Natural killer cell (primary cell): ENCODE measurements at regions not wholly inside any gene's neighbourhood (a gene's known extent, or its start where the extent isn't known, plus 50 kb on each side); places are given as distances from the start of the nearest gene placed in this dataset.
"Not testable (repeated sequence)": the region's sequence is repeated elsewhere in the genome, so short reads cannot be mapped to it uniquely, and the experiment has no call there.

Experiments
- ATAC-seq, 3 donors: fragments of 150-1000 bp in 2 of 3; fragments of 200-7000 bp in 1 of 3; cut with Tn5 transposase; 1 replicate in 1 of 3; 2 replicates in 2 of 3; pipeline ENCODE4 v1.10.0; 2021; ENCODE audit warnings: mild to moderate bottlenecking in 2 of 3, moderate library complexity in 2 of 3
- DNase-seq, 2 donors: peaks; one replicate each; pipeline versions ENCODE4 v3.0.0 to v3.0.0-alpha.2; 2013 to 2021; ENCODE audit warnings: mixed read lengths in 1 of 2
- H3K27ac ChIP-seq: one replicate; pipeline ENCODE4 v1.5.1; 2013; ENCODE audit warnings: mild to moderate bottlenecking, low read length
- H3K27me3 ChIP-seq: one replicate; pipeline ENCODE4 v1.6.1; 2013; ENCODE audit warnings: low read length; ENCODE audit not compliant: control insufficient read depth, insufficient read depth
- H3K36me3 ChIP-seq: one replicate; pipeline ENCODE4 v1.6.1; 2013; ENCODE audit warnings: low read length; ENCODE audit not compliant: control insufficient read depth, insufficient read depth
- H3K4me1 ChIP-seq: one replicate; pipeline ENCODE4 v1.6.1; 2013; ENCODE audit warnings: low read length; ENCODE audit not compliant: control insufficient read depth, insufficient read depth
- H3K4me3 ChIP-seq: one replicate; pipeline ENCODE4 v1.5.1; 2013; ENCODE audit warnings: low read length
- H3K9me3 ChIP-seq: one replicate; pipeline ENCODE4 v1.6.1; 2013; ENCODE audit warnings: low read length; ENCODE audit not compliant: control insufficient read depth, insufficient read depth
- H3K27ac Mint-ChIP-seq, 2 donors: one replicate each; pipeline ENCODE4 v1.8.0; 2022; ENCODE audit warnings: mild to moderate bottlenecking in 2 of 2, mixed read lengths in 2 of 2, moderate library complexity in 1 of 2
- H3K27me3 Mint-ChIP-seq, 2 donors: one replicate each; pipeline ENCODE4 v1.8.0; 2022; ENCODE audit warnings: low read depth in 2 of 2, mixed read lengths in 2 of 2
- H3K36me3 Mint-ChIP-seq: one replicate; pipeline ENCODE4 v1.8.0; 2022; ENCODE audit warnings: mixed read lengths
- H3K4me1 Mint-ChIP-seq, 2 donors: one replicate each; pipeline ENCODE4 v1.8.0; 2022; ENCODE audit warnings: mixed read lengths in 2 of 2
- H3K4me3 Mint-ChIP-seq: one replicate; pipeline ENCODE4 v1.8.0; 2022; ENCODE audit warnings: mild to moderate bottlenecking, moderate library complexity, mixed read lengths
- H3K9me3 Mint-ChIP-seq, 2 donors: one replicate each; pipeline ENCODE4 v1.8.0; 2022; ENCODE audit warnings: mixed read lengths in 2 of 2
- CTCF ChIP-seq: fragments of 200-600 bp; IDR thresholded peaks from one replicate; pipeline ENCODE4 v1.8.0; 2022; ENCODE audit warnings: antibody characterized with exemption
- WGBS: methylation state at CpG from one replicate; pipeline ENCODE4 v1.1.7; 2013; ENCODE audit warnings: missing lambda C conversion rate; ENCODE audit not compliant: insufficient coverage; 5-methylcytosine and 5-hydroxymethylcytosine counted together
- intact Hi-C: fragments of 100-400 bp; cut with micrococcal nuclease; formaldehyde crosslinking; loops from one replicate; pipeline ENCODE4 v1.14.2; 2022

GRCh38 chr22:33130473-33130872 is 72.3 kb upstream of the SYN3 start:
- Mint-ChIP-seq H3K36me3 (no peaks in the 10 kb centered on the region), H3K4me3 (no peak overlapping the region), H3K27ac (no peak overlapping the region), H3K9me3 (no peaks in the 10 kb centered on the region), H3K4me1 (no peaks in the 10 kb centered on the region), H3K27me3 (peaks cover 0 to 7% of the 10 kb centered on the region in 2 donors)
- Histone ChIP-seq H3K4me3 (no peak overlapping the region), H3K27ac (no peak overlapping the region), H3K4me1 (no peaks in the 10 kb centered on the region), H3K9me3 (no peaks in the 10 kb centered on the region), H3K36me3 (no peaks in the 10 kb centered on the region), H3K27me3 (no peaks in the 10 kb centered on the region)
- WGBS: 92% methylated on average over 9 of the region's 9 CpGs
- ATAC-seq (no peak), DNase-seq (no peak)
- no peak for TF ChIP-seq CTCF
- intact Hi-C loops: no loop called here

DNA sequence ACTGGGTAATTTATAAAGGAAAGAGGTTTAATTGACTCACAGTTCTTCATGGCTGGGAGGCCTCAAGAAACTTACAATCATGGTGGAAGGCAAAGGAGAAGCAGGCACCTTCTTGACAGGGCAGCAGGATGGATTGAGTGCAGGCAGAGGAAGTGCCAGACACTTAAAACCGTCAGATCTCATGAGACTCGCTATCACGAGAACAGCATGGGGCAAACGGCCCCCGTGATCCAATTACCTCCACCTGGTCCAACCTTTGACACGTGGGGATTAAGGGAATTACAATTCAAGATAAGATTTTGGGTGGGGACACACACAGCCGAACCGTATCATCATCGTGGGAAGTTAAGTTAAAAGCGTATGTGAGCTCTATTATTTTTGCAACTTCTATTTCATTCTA is 71.4 kb upstream of the SYN3 start:
- TF ChIP-seq CTCF: no peak
- no peak overlapping the region for H3K27ac Mint-ChIP-seq
- no peak for DNase-seq
- H3K27me3 ChIP-seq: no peaks in the 10 kb centered on the region
- H3K9me3 Mint-ChIP-seq: no peaks in the 10 kb centered on the region
- peaks cover 0 to 7% of the 10 kb centered on the region in 2 donors for H3K27me3 Mint-ChIP-seq
- H3K4me1 Mint-ChIP-seq: no peaks in the 10 kb centered on the region
- no peak overlapping the region for H3K4me3 ChIP-seq
- no peaks in the 10 kb centered on the region for H3K36me3 Mint-ChIP-seq
- intact Hi-C loops: no loop called here
- no peaks in the 10 kb centered on the region for H3K4me1 ChIP-seq
- no peak overlapping the region for H3K4me3 Mint-ChIP-seq
- no peaks in the 10 kb centered on the region for H3K36me3 ChIP-seq
- ATAC-seq: no peak
- H3K9me3 ChIP-seq: no peaks in the 10 kb centered on the region
- WGBS: 52% methylated on average over 9 of the region's 10 CpGs
- no peak overlapping the region for H3K27ac ChIP-seq

DNA sequence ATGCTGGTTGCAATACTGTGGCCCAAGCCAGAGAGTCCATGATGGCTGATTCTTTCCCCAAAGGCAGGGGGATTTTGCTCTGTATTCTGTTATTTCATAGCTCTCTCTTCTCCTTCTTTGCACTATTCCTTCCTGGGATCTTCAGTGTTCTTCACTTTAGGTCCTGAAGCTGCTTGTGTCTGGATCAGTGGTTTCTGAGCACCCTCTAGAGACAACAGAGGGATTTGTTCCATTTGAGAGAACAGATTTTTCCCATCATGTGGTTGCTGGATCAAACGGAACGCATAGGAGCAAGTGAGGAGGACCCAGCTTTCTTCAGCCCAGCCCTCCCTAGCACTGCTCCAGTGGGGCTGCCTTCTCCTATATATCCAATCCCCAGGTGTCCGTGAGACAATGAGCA is 68.7 kb upstream of the SYN3 start:
- H3K27me3 Mint-ChIP-seq: peaks cover 3 to 7% of the 10 kb centered on the region in 2 donors
- 32% methylated on average over 2 of the region's 3 CpGs for WGBS
- Histone ChIP-seq H3K4me1 (no peaks in the 10 kb centered on the region), H3K27ac (no peak overlapping the region), H3K27me3 (no peaks in the 10 kb centered on the region), H3K4me3 (no peak overlapping the region), H3K9me3 (no peaks in the 10 kb centered on the region), H3K36me3 (no peaks in the 10 kb centered on the region)
- H3K36me3 Mint-ChIP-seq: no peaks in the 10 kb centered on the region
- no peak for DNase-seq
- ATAC-seq: no peak
- TF ChIP-seq CTCF: no peak
- intact Hi-C loops: no loop called here
- no peak overlapping the region for H3K27ac Mint-ChIP-seq
- peaks cover 0 to 2% of the 10 kb centered on the region in 2 donors for H3K9me3 Mint-ChIP-seq
- H3K4me3 Mint-ChIP-seq: no peak overlapping the region
- H3K4me1 Mint-ChIP-seq: no peaks in the 10 kb centered on the region

- Mint-ChIP-seq H3K4me3 (no peak overlapping the region), H3K4me1 (no peaks in the 10 kb centered on the region), H3K27ac (no peak overlapping the region), H3K36me3 (no peaks in the 10 kb centered on the region), H3K27me3 (peaks cover 3 to 7% of the 10 kb centered on the region in 2 donors), H3K9me3 (peaks cover 0 to 2% of the 10 kb centered on the region in 2 donors)
- TF ChIP-seq CTCF: no peak
- Histone ChIP-seq H3K27me3 (no peaks in the 10 kb centered on the region), H3K4me3 (no peak overlapping the region), H3K9me3 (no peaks in the 10 kb centered on the region), H3K4me1 (no peaks in the 10 kb centered on the region), H3K27ac (no peak overlapping the region), H3K36me3 (no peaks in the 10 kb centered on the region)
- no peak for DNase-seq
- no peak for ATAC-seq
- WGBS: 81% methylated on average over 4 of the region's 4 CpGs
- intact Hi-C loops: no loop called here
Measured at GRCh38 chr22:33124471-33124870, 66.3 kb upstream of the SYN3 start.

GRCh38 chr22:33122439-33122838 is 64.3 kb upstream of the SYN3 start:
- H3K9me3 Mint-ChIP-seq, H3K27me3 ChIP-seq, ATAC-seq, H3K4me3 ChIP-seq, intact Hi-C loops, H3K36me3 Mint-ChIP-seq, H3K27ac ChIP-seq, H3K9me3 ChIP-seq, H3K36me3 ChIP-seq, H3K27ac Mint-ChIP-seq, H3K4me3 Mint-ChIP-seq, H3K4me1 ChIP-seq, H3K4me1 Mint-ChIP-seq, H3K27me3 Mint-ChIP-seq: not testable (repeated sequence)
- 90% methylated on average over 5 of the region's 5 CpGs for WGBS
- DNase-seq: peak in 1 of 2 donors; percentile 4
